GM12874 (cell line): ENCODE measurements at regions not wholly inside any gene's neighbourhood (a gene's known extent, or its start where the extent isn't known, plus 50 kb on each side); places are given as distances from the start of the nearest gene placed in this dataset.

ENCODE experiments used
- TF ChIP-seq, protein P1 (sequence below): IDR thresholded peaks from 2 replicates; pipeline ENCODE4 v1.5.1; 2011; ENCODE audit warnings: low read depth, mild to moderate bottlenecking, control low read depth, low read length, moderate library complexity; ENCODE audit not compliant: insufficient read depth

DNA sequence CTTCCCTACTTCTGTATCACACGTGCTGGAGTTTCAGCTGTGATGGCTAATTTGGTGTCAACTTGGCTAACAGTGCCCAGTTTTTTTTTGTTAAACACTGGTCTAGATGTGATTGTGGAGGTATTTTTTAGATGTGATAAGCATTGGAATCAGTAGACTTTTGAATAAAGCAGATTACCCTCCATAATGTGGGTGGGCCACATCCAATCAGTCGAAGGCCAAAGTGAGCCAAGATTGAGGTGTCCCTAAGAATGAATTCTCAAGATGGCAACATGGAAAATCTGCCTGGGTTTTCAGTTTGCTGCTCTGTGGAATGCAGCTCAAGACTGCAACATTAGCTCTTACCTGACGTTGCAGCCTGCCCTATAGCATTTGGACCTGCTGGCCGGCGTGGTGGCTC, 68.8 kb upstream of the AGBL1 start:
- TF ChIP-seq, protein P1, sequence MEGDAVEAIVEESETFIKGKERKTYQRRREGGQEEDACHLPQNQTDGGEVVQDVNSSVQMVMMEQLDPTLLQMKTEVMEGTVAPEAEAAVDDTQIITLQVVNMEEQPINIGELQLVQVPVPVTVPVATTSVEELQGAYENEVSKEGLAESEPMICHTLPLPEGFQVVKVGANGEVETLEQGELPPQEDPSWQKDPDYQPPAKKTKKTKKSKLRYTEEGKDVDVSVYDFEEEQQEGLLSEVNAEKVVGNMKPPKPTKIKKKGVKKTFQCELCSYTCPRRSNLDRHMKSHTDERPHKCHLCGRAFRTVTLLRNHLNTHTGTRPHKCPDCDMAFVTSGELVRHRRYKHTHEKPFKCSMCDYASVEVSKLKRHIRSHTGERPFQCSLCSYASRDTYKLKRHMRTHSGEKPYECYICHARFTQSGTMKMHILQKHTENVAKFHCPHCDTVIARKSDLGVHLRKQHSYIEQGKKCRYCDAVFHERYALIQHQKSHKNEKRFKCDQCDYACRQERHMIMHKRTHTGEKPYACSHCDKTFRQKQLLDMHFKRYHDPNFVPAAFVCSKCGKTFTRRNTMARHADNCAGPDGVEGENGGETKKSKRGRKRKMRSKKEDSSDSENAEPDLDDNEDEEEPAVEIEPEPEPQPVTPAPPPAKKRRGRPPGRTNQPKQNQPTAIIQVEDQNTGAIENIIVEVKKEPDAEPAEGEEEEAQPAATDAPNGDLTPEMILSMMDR = no peak

DNA sequence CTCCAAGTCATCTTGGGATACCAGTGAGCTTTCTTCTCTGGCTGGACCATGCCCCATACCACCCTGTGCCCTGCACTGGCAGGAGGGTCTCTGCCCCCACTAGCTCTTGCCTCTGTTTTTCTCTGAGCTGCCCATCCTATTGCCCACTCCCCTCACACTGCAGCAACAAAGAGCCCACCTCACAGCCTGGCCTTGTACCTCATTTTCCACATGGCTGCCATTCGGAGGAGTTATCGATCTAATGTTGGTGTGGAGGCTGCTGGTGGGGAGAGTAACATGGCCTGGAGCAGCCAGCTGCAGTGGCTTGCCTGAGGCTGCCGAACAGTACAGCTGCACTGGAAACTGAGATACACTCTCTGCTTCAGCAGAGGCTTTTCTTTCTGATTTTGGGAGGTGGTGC, 65.7 kb upstream of the AGBL1 start:
- TF ChIP-seq, protein P1 = no peak

DNA sequence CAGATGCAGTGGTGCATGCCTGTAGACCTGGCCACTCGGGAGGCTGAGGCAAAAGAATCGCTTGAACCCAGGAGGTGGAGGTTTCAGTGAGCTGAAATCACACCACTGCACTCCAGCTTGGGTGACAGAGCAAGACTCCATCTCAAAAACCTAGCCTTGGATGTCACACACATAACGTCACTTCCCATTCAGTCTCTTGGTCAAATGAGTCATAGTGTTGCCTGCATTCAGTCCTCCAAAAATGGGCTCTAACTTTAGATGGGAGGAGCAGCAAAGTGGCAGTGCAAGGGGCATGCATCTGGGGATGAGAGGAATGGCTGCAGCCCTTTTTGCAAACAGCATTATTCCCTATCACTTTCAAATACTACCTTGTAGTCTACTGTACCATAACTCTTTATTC, 62.9 kb upstream of the AGBL1 start:
- TF ChIP-seq, protein P1 = no peak

DNA sequence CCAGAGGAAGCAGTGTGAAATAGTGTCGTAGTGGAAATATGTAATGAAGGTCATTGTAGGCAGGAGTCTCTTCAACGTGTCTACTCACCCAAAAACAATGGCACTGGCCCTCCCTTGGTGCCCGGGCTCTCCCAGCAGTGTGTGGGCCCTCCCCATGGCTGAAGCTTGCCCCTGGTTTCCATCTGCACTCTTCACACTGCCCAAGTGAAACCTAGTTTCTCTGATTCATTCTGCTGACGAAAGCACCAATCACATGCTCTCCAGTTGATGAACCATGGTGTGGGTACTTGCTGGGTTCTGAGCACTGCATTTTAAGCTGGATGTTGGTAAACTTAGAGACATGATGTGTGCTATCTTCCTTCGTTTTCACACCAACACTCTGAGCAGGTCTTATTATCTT, 61.0 kb upstream of the AGBL1 start:
- TF ChIP-seq, protein P1 = no peak

DNA sequence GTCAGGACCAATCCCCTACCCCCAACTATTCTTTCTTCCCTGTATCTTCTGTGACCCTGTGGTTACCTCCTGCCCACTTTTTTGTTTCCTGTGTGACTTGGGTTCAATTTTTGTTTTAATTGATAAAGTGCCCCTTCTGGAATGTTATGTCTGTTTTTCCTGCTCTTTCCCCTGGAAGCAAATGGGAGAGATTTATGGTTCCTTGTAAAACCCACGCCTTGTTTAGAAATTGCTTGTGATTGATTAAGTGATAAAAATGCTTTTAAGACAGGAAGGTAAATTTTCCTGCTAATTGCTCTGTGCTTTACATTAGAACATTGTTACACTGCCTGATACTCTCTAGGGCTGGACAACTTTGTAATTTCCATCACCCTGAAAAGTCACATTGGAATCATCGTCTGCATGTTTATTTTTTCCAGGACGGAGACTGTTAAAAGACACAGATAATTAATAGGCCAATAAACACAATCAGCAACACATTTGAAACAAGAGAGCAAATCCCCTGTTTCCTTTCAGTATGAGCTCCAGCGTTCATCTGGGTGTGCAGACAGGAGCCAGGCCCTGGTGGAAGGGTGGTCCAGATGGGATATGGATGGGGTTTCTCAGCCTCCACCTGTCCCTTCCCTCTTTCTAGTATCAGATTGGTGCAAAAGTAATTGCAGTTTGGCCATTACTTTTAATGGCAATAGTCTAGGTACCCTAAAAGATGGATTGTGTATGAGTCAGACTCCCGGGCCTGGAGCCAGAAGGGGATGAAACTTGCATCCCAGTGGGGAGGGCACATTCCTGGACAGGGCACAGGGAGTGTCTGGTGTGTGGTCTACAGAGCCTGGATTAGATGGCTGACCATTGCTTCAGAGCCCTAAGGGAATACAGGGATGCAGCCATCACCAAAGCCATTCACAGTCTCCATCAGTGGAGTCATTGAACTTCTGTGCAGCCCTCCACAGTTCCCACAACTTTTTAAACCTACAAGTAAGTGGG, 58.1 kb upstream of the AGBL1 start:
- TF ChIP-seq, protein P1 = no peak

DNA sequence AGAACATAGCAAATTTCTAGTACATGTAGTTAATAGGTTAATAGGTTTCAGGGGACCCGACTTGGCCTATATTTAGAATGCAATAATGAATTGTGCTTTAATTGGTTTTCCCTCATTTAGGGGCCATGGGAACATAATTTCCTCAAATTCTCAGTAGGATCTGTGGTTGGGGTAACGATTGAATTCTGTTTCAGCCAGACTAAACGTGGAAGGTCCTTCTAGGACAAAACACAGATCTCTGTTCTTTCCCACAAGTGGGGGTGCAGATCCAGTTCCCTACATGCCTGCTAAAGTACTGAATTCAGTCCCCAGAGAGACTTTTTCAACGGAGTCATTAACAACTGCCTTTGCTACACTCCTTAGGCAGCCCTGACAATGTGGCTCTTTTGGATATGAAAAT, 50.7 kb upstream of the AGBL1 start:
- TF ChIP-seq, protein P1 = no peak
